ENCODE measurements at regions not wholly inside any gene's neighbourhood (a gene's known extent, or its start where the extent isn't known, plus 50 kb on each side); places are given as distances from the start of the nearest gene placed in this dataset.

DNA sequence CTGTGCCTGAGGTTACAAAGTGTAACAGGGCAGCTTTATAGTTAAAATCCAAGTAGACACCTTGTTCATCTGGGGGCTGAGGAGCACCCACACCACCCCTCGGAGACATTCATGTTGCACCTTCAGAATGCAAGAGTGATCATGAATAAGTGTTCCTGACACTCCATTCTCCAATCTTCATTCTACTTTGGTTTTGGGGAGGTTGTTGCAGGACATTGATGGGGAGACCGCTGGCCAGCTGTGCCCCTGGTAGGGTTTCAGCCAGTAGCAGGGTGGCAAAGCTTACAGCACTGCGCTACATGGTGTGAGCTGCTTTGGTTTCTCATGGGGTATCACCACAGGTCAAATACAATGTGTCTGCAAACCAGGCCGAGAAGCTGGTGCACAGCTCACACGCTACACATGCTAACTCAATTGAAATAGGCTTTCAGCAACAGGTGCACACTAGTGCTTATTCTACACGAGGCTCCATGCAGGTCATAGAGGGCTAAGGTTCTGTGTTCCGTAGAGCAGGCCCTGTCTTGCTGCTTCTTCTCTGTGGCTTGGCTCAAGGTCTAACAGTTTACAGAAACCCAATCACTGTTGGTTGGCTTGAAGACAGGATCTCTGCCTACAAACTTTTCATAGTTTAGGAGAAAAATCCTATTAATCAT is 317.4 kb upstream of the ZNF32 start (continued):
- TF ChIP-seq, protein P1, sequence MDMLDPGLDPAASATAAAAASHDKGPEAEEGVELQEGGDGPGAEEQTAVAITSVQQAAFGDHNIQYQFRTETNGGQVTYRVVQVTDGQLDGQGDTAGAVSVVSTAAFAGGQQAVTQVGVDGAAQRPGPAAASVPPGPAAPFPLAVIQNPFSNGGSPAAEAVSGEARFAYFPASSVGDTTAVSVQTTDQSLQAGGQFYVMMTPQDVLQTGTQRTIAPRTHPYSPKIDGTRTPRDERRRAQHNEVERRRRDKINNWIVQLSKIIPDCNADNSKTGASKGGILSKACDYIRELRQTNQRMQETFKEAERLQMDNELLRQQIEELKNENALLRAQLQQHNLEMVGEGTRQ (IDR thresholded peaks at IDR 0.05; ENCODE audit: low read length), result no peak

Measured in H1 (cell line).